Activated CD4-positive, alpha-beta T cell treated with anti-CD3 and anti-CD28 coated beads for 36 hours (primary cell): ENCODE measurements at regions not wholly inside any gene's neighbourhood (a gene's known extent, or its start where the extent isn't known, plus 50 kb on each side); places are given as distances from the start of the nearest gene placed in this dataset.

Experiments
- ATAC-seq: fragments of 200-7000 bp; cut with Tn5 transposase; one replicate; pipeline ENCODE4 v1.10.0; 2021; ENCODE audit warnings: mild to moderate bottlenecking, moderate library complexity
- CTCF ChIA-PET: fragments of 350-600 bp; sonication (Branson Sonifier 250); formaldehyde crosslinking; loops from one replicate; lab custom pipeline; 2021; ENCODE audit warnings: antibody characterized with exemption; lab: Charles Lee
- POLR2A ChIA-PET: fragments of 350-600 bp; sonication (Branson Sonifier 250); formaldehyde crosslinking; loops from one replicate; lab custom pipeline; 2021; ENCODE audit warnings: antibody characterized with exemption, inconsistent platforms; lab: Charles Lee
- DNase-seq: peaks from one replicate; pipeline ENCODE4 v3.0.0-alpha.2; 2020
- H3K27ac Mint-ChIP-seq: one replicate; pipeline ENCODE4 v1.8.0; 2021; ENCODE audit warnings: mixed read lengths
- H3K27me3 Mint-ChIP-seq: one replicate; pipeline ENCODE4 v1.8.0; 2021; ENCODE audit warnings: mixed read lengths
- H3K36me3 Mint-ChIP-seq: one replicate; pipeline ENCODE4 v1.8.0; 2021; ENCODE audit warnings: low read depth, mixed read lengths
- H3K4me1 Mint-ChIP-seq: one replicate; pipeline ENCODE4 v1.8.0; 2021; ENCODE audit warnings: mixed read lengths
- H3K4me3 Mint-ChIP-seq: one replicate; pipeline ENCODE4 v1.8.0; 2021; ENCODE audit warnings: mild to moderate bottlenecking, moderate library complexity, mixed read lengths
- H3K9me3 Mint-ChIP-seq: one replicate; pipeline ENCODE4 v1.8.0; 2021; ENCODE audit warnings: low read depth, mixed read lengths
- intact Hi-C, 2 experiments: fragments of 100-400 bp; cut with DNase I in 1 of 2; cut with micrococcal nuclease in 1 of 2; formaldehyde crosslinking; loops; one replicate each; pipeline versions ENCODE4 v1.14.2 to v1.15.1; 2022 to 2024; cut with DNase I, micrococcal nuclease

- POLR2A ChIA-PET, result no interaction called here
- CTCF ChIA-PET, result interaction anchor here (0.6 kb wide), 1 partner anchor 755 kb away, joined by 3 read pairs; no protein-coding TSS in a partner anchor
Measured at GRCh38 chr1:96979304-96980268, 258.0 kb downstream of the PTBP2 start.

GRCh38 chr1:96980448-96980847, 258.9 kb downstream of the PTBP2 start:
- POLR2A ChIA-PET, result no interaction called here
- Mint-ChIP-seq H3K4me3 (no peak overlapping the region), H3K9me3 (no peaks in the 10 kb centered on the region), H3K4me1 (no peaks in the 10 kb centered on the region), H3K36me3 (no peaks in the 10 kb centered on the region), H3K27ac (no peak overlapping the region), H3K27me3 (peaks cover 10% of the 10 kb centered on the region)
- CTCF ChIA-PET, result interaction anchor here (1.3 kb wide), 1 partner anchor 1073 kb away, joined by 3 read pairs; no protein-coding TSS in a partner anchor
- ATAC-seq, result no peak
- intact Hi-C loops, result no loop called here
- DNase-seq, result no peak

More at GRCh38 chr1:96979304-96980268, 258.0 kb downstream of the PTBP2 start:
- H3K36me3 Mint-ChIP-seq, result no peaks in the 10 kb centered on the region
- H3K4me1 Mint-ChIP-seq, result no peaks in the 10 kb centered on the region
- DNase-seq (no peak), ATAC-seq (no peak)
- H3K4me3 Mint-ChIP-seq, result no peak overlapping the region
- H3K27ac Mint-ChIP-seq, result no peak overlapping the region
- intact Hi-C loops, result no loop called here
- H3K9me3 Mint-ChIP-seq, result no peaks in the 10 kb centered on the region
- H3K27me3 Mint-ChIP-seq, result peaks cover 10% of the 10 kb centered on the region

DNA sequence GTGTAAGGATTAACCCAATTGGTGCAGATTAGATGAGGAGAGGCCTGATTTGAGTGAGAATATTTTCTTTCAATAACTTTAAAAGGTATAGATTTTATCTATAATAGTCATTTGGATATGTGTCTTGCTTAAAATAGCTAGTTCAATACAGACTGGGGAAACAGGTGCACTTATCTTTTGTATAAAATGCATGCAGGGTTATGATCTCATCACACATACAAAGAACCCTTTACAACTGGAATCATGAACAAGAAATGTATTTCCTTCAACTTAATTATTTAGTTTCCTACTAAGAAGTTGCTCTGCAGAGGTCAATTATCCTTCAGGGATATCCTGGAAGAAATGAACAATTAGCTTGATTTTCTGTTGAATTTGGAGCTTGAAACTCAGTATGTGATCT, 259.6 kb downstream of the PTBP2 start:
- CTCF ChIA-PET, result interaction anchor here (1.3 kb wide), 1 partner anchor 1072 kb away, joined by 3 read pairs; no protein-coding TSS in a partner anchor
- no peaks in the 10 kb centered on the region for H3K9me3 Mint-ChIP-seq
- POLR2A ChIA-PET, result no interaction called here

GRCh38 chr1:96982118-96982517, 260.5 kb downstream of the PTBP2 start:
- DNase-seq (no peak), ATAC-seq (no peak)
- intact Hi-C loops, result no loop called here
- POLR2A ChIA-PET, result no interaction called here
- Mint-ChIP-seq H3K36me3 (no peaks in the 10 kb centered on the region), H3K4me3 (no peak overlapping the region), H3K4me1 (no peaks in the 10 kb centered on the region), H3K9me3 (no peaks in the 10 kb centered on the region), H3K27ac (no peak overlapping the region), H3K27me3 (peaks cover 6% of the 10 kb centered on the region)
- CTCF ChIA-PET, result interaction anchor here (0.6 kb wide), 1 partner anchor 443 kb away, joined by 3 read pairs; no protein-coding TSS in a partner anchor

More for the DNA sequence above, 259.6 kb downstream of the PTBP2 start:
- DNase-seq (no peak), ATAC-seq (no peak)
- Mint-ChIP-seq H3K36me3 (no peaks in the 10 kb centered on the region), H3K27ac (no peak overlapping the region), H3K4me3 (no peak overlapping the region), H3K27me3 (peaks cover 6% of the 10 kb centered on the region), H3K4me1 (no peaks in the 10 kb centered on the region)
- intact Hi-C loops, result no loop called here

GRCh38 chr1:96983866-96984265, 262.3 kb downstream of the PTBP2 start:
- ATAC-seq, result no peak
- Mint-ChIP-seq H3K4me1 (no peaks in the 10 kb centered on the region), H3K36me3 (no peaks in the 10 kb centered on the region), H3K27me3 (peaks cover 5% of the 10 kb centered on the region), H3K9me3 (no peaks in the 10 kb centered on the region), H3K4me3 (no peak overlapping the region), H3K27ac (no peak overlapping the region)
- CTCF ChIA-PET, result no interaction called here
- intact Hi-C loops, result no loop called here
- DNase-seq, result no peak
- POLR2A ChIA-PET, result no interaction called here

DNA sequence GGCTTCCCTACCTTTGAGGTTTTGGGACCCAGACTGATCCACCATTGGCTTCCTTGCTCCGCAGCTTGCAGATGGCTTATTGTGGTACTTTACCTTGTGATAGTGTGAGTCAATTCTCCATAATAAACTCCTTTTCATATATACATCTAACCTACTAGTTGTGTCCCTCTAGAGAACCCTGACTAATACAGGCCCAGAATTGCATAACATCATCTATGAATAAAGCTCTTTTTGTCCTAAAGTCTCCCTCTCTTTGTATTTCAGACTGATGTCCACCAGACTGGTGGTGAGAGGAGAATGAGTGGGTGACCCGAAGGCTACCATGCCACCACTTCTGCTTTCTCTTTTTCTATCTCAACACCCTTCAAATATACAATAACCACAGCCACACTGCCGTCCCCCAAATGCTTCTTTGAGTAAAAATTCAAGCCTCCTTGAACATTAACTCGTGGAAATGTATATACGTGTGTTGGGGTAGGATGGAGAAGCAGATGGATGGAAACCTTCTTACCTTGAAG, 265.7 kb downstream of the PTBP2 start:
- intact Hi-C loops, result no loop called here
- H3K27ac Mint-ChIP-seq, result no peak overlapping the region
- ChIA-PET POLR2A (no interaction called here), CTCF (no interaction called here)
- H3K9me3 Mint-ChIP-seq, result no peaks in the 10 kb centered on the region
- peaks cover 3% of the 10 kb centered on the region for H3K27me3 Mint-ChIP-seq
- no peaks in the 10 kb centered on the region for H3K36me3 Mint-ChIP-seq
- ATAC-seq (no peak), DNase-seq (no peak)
- no peak overlapping the region for H3K4me3 Mint-ChIP-seq
- H3K4me1 Mint-ChIP-seq, result no peaks in the 10 kb centered on the region

DNA sequence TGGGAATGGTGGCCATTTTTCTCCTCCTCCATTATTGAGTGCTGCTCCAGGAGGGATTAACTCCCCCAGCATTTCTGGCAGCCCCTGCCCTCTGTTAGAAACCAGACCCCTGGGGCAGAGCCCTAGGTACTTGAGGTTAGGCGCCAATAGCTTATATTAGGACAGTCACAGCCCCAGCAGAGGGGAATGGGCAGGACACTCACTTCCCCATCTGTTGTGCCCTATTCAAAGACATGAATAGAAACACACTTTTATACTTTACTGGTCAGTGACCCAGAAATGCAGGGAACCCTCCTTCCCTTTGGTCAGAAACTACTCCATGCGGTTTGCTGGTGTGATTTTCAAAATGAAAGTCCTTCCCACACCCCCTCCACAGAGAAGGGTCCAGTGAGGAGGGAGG, 267.7 kb downstream of the PTBP2 start:
- ChIA-PET POLR2A (no interaction called here), CTCF (interaction anchor here (1.4 kb wide), 1 partner anchor 16 kb away, joined by 3 read pairs; no protein-coding TSS in a partner anchor)
- no peak overlapping the region for H3K27ac Mint-ChIP-seq
- peaks cover 4% of the 10 kb centered on the region for H3K27me3 Mint-ChIP-seq
- H3K9me3 Mint-ChIP-seq, result no peaks in the 10 kb centered on the region
- DNase-seq (no peak), ATAC-seq (no peak)
- H3K4me3 Mint-ChIP-seq, result no peak overlapping the region
- intact Hi-C loops, result no loop called here
- H3K4me1 Mint-ChIP-seq, result no peaks in the 10 kb centered on the region
- no peaks in the 10 kb centered on the region for H3K36me3 Mint-ChIP-seq

DNA sequence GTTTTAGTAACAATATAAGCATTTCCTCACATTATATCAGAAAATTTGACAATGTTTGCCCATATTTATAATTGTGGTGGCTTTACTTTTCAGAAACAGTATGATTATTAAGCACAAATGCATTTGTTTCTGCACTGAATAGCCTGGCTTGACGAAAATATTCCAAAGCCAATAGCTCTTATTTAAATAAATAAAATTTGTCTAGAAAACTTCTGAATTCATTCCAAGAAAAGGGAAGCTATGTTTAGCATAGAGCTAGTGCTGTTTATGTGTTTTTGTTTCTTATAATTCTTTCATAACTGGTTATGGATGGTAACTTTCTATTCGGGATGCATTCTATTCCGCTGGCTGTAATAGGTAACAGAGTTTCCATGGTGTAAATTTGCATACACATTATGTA, 268.6 kb downstream of the PTBP2 start:
- Mint-ChIP-seq H3K9me3 (no peaks in the 10 kb centered on the region), H3K27ac (no peak overlapping the region), H3K27me3 (peaks cover 6% of the 10 kb centered on the region), H3K36me3 (no peaks in the 10 kb centered on the region), H3K4me3 (no peak overlapping the region), H3K4me1 (no peaks in the 10 kb centered on the region)
- ChIA-PET CTCF (no interaction called here), POLR2A (no interaction called here)
- intact Hi-C loops, result no loop called here
- no peak for ATAC-seq
- no peak for DNase-seq

GRCh38 chr1:96991261-96991660, 269.7 kb downstream of the PTBP2 start:
- H3K36me3 Mint-ChIP-seq, result no peaks in the 10 kb centered on the region
- H3K9me3 Mint-ChIP-seq, result no peaks in the 10 kb centered on the region
- H3K4me3 Mint-ChIP-seq, result no peak overlapping the region
- intact Hi-C loops, result no loop called here
- H3K27me3 Mint-ChIP-seq, result peaks cover 6% of the 10 kb centered on the region
- no peaks in the 10 kb centered on the region for H3K4me1 Mint-ChIP-seq
- ATAC-seq, result no peak
- no peak for DNase-seq
- CTCF ChIA-PET, result no interaction called here
- no peak overlapping the region for H3K27ac Mint-ChIP-seq
- POLR2A ChIA-PET, result no interaction called here

- H3K9me3 Mint-ChIP-seq, result no peaks in the 10 kb centered on the region
- no peak overlapping the region for H3K4me3 Mint-ChIP-seq
- ChIA-PET POLR2A (no interaction called here), CTCF (no interaction called here)
- no peaks in the 10 kb centered on the region for H3K4me1 Mint-ChIP-seq
- H3K27ac Mint-ChIP-seq, result no peak overlapping the region
- intact Hi-C loops, result no loop called here
- H3K27me3 Mint-ChIP-seq, result peaks cover 6% of the 10 kb centered on the region
- DNase-seq (no peak), ATAC-seq (no peak)
- H3K36me3 Mint-ChIP-seq, result no peaks in the 10 kb centered on the region
Measured at GRCh38 chr1:96992871-96993270, 271.3 kb downstream of the PTBP2 start.

GRCh38 chr1:96995351-96995750, 273.8 kb downstream of the PTBP2 start:
- ChIA-PET CTCF (interaction anchor here (0.6 kb wide), 2 partner anchors 14 to 530 kb away, joined by 3 to 4 read pairs; no protein-coding TSS in a partner anchor), POLR2A (interaction anchor here (0.6 kb wide), 1 partner anchor 54 kb away, joined by 4 read pairs; no protein-coding TSS in a partner anchor)
- Mint-ChIP-seq H3K4me3 (no peak overlapping the region), H3K4me1 (no peaks in the 10 kb centered on the region), H3K36me3 (no peaks in the 10 kb centered on the region), H3K27ac (no peak overlapping the region), H3K27me3 (peaks cover 13% of the 10 kb centered on the region), H3K9me3 (no peaks in the 10 kb centered on the region)
- no peak for DNase-seq
- intact Hi-C loops, result no loop called here
- ATAC-seq, result no peak
